SK-N-SH treated with all-trans-retinoic acid at 6 μM for 48 hours (cell line): ENCODE measurements at regions not wholly inside any gene's neighbourhood (a gene's known extent, or its start where the extent isn't known, plus 50 kb on each side); places are given as distances from the start of the nearest gene placed in this dataset.
"Not testable (repeated sequence)": the region's sequence is repeated elsewhere in the genome, so short reads cannot be mapped to it uniquely, and the experiment has no call there.

ENCODE experiments used
- ARNTL ChIP-seq: fragments of 450-650 bp; formaldehyde crosslinking; IDR thresholded peaks from 2 replicates; pipeline ENCODE4 v1.5.0; 2020; ENCODE audit warnings: low read depth, mild to moderate bottlenecking, moderate library complexity, borderline replicate concordance
- PPARA ChIP-seq: fragments of 250-450 bp; sonication (Bioruptor Pico); IDR thresholded peaks from 2 replicates; pipeline ENCODE4 v1.5.0; 2020; ENCODE audit warnings: mild to moderate bottlenecking, borderline replicate concordance
- RARB ChIP-seq: fragments of 250-450 bp; sonication (Bioruptor Pico); IDR thresholded peaks from 2 replicates; pipeline ENCODE4 v1.8.0; 2021; ENCODE audit warnings: mild to moderate bottlenecking, moderate library complexity
- TCF4 ChIP-seq: fragments of 250-450 bp; sonication (Bioruptor Pico); IDR thresholded peaks from 2 replicates; pipeline ENCODE4 v1.8.0; 2021; ENCODE audit warnings: mild to moderate bottlenecking, moderate library complexity, borderline replicate concordance
- TOX ChIP-seq: fragments of 250-450 bp; sonication (Bioruptor Pico); IDR thresholded peaks from 2 replicates; pipeline ENCODE4 v1.8.0; 2021; ENCODE audit warnings: mild to moderate bottlenecking, moderate library complexity, borderline replicate concordance
- ZFP3 ChIP-seq: fragments of 250-450 bp; sonication (Bioruptor Pico); IDR thresholded peaks from 2 replicates; pipeline ENCODE4 v1.5.0; 2020; ENCODE audit warnings: mild to moderate bottlenecking, moderate library complexity
- ZFP30 ChIP-seq: fragments of 450-650 bp; formaldehyde crosslinking; IDR thresholded peaks from 2 replicates; pipeline ENCODE4 v1.5.0; 2022; ENCODE audit warnings: mild to moderate bottlenecking, moderate library complexity
- ZNF8 ChIP-seq: fragments of 450-650 bp; formaldehyde crosslinking; IDR thresholded peaks from 2 replicates; pipeline ENCODE4 v1.5.0; 2020; ENCODE audit warnings: mild to moderate bottlenecking, moderate library complexity
- TF ChIP-seq, protein P1 (sequence below): fragments of 250-450 bp; sonication (Bioruptor Pico); IDR thresholded peaks from 2 replicates; pipeline ENCODE4 v1.5.1; 2020; ENCODE audit warnings: low read depth, mild to moderate bottlenecking, moderate library complexity
- TF ChIP-seq, protein P2 (sequence below): fragments of 250-450 bp; sonication (Bioruptor Pico); IDR thresholded peaks from 2 replicates; pipeline ENCODE4 v1.8.0; 2020; ENCODE audit warnings: mild to moderate bottlenecking, moderate library complexity, borderline replicate concordance

DNA sequence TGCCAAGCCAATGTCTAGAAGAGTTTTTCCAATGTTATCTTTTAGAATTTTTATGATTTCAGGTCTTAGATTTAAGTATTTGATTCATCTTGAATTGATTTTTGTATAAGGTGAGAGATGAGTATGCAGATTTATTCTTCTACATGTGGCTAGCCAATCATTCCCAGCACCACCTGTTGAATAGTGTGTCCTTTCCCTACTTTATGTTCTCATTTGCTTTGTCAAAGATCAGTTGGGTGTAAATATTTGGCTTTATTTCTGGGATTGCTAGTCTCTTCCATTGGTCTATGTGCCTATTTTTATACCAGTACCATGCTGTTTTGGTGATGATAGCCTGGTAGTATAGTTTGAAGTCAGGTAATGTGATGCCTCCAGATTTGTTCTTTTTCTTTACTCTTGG lies 77.1 kb downstream of the PCMTD2 start:
- TF ChIP-seq ZNF8; TCF4 (CRISPR knock-in tag); ARNTL (CRISPR knock-in tag); ZFP30 (CRISPR knock-in tag); TOX (CRISPR knock-in tag); PPARA (CRISPR knock-in tag); ZFP3 (CRISPR knock-in tag); RARB (CRISPR knock-in tag): not testable (repeated sequence)
- TF ChIP-seq, protein P1, sequence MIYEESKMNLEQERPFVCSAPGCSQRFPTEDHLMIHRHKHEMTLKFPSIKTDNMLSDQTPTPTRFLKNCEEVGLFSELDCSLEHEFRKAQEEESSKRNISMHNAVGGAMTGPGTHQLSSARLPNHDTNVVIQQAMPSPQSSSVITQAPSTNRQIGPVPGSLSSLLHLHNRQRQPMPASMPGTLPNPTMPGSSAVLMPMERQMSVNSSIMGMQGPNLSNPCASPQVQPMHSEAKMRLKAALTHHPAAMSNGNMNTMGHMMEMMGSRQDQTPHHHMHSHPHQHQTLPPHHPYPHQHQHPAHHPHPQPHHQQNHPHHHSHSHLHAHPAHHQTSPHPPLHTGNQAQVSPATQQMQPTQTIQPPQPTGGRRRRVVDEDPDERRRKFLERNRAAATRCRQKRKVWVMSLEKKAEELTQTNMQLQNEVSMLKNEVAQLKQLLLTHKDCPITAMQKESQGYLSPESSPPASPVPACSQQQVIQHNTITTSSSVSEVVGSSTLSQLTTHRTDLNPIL (CRISPR knock-in tag): not testable (repeated sequence)
- TF ChIP-seq, protein P2, sequence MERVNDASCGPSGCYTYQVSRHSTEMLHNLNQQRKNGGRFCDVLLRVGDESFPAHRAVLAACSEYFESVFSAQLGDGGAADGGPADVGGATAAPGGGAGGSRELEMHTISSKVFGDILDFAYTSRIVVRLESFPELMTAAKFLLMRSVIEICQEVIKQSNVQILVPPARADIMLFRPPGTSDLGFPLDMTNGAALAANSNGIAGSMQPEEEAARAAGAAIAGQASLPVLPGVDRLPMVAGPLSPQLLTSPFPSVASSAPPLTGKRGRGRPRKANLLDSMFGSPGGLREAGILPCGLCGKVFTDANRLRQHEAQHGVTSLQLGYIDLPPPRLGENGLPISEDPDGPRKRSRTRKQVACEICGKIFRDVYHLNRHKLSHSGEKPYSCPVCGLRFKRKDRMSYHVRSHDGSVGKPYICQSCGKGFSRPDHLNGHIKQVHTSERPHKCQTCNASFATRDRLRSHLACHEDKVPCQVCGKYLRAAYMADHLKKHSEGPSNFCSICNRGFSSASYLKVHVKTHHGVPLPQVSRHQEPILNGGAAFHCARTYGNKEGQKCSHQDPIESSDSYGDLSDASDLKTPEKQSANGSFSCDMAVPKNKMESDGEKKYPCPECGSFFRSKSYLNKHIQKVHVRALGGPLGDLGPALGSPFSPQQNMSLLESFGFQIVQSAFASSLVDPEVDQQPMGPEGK: not testable (repeated sequence)
